Tibial nerve (tissue), 4 donors: ENCODE measurements at regions not wholly inside any gene's neighbourhood (a gene's known extent, or its start where the extent isn't known, plus 50 kb on each side); places are given as distances from the start of the nearest gene placed in this dataset.

Experiments used
- CTCF ChIP-seq, 5 experiments: fragments of 200-600 bp in 3 of 5; fragments of 450-650 bp in 2 of 5; sonication (generic) in 3 of 5; IDR thresholded peaks; one replicate each; pipeline ENCODE4 v1.5.1; 2016 to 2019; ENCODE audit warnings: antibody characterized with exemption in 5 of 5, mild to moderate bottlenecking in 3 of 5, moderate library complexity in 2 of 5
- EP300 ChIP-seq, 2 donors: sonication (generic); formaldehyde crosslinking; IDR thresholded peaks; one replicate each; pipeline ENCODE4 v1.6.1; 2017; ENCODE audit warnings: antibody characterized with exemption in 2 of 2, mild to moderate bottlenecking in 1 of 2
- POLR2A ChIP-seq, 2 donors: fragments of 450-650 bp; IDR thresholded peaks; one replicate each; pipeline ENCODE4 v1.6.1; 2017; ENCODE audit warnings: antibody characterized with exemption in 2 of 2, mild to moderate bottlenecking in 2 of 2, moderate library complexity in 2 of 2

GRCh38 chr10:106347547-106347946 lies 817.0 kb downstream of the SORCS1 start:
- TF ChIP-seq CTCF (IDR thresholded peaks at IDR 0.05) (no peak), POLR2A (IDR thresholded peaks at IDR 0.05) (no peak), EP300 (IDR thresholded peaks at IDR 0.05) (no peak)
